ENCODE measurements at regions not wholly inside any gene's neighbourhood (a gene's known extent, or its start where the extent isn't known, plus 50 kb on each side); places are given as distances from the start of the nearest gene placed in this dataset.

DNA sequence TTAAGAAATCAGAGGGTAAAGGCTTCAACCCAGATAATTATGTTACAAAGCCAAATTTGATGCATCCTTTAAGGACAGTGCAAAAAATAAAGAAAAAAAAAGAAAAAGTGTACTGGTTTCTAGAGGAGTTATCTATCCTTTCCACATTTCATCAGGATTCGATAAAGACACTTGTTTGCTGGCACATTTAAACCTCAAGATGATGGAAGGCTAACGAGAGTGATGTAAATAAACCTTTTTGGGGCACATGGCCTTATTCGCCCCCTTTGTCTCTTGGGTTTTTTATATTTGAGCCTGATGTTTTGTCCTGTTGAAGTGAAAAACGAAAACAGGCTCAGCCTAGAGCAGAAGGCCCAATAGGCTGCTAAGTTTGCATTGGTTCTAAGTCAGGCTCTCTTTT lies 416.5 kb downstream of the TAF11L14 start:
- no peak for DNase-seq

DNA sequence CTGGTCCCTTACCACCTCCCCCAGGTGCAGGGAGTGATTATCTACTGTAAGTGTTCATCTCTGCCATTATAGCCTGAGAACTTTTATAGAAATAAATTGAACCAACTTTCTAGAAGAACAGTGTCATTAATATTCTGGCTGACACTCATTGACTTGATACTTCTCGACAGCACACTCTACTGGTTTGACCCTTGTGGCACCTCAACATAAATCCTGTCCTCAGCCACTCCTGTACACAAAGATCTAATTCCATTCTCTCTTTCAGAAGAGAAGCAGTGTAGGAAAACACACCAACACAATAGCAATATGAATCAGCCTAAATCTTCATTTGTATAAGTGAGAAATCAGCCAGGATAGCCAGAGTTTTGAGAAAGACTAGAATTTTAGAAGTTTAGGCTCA lies 417.7 kb downstream of the TAF11L14 start:
- DNase-seq: no peak

DNA sequence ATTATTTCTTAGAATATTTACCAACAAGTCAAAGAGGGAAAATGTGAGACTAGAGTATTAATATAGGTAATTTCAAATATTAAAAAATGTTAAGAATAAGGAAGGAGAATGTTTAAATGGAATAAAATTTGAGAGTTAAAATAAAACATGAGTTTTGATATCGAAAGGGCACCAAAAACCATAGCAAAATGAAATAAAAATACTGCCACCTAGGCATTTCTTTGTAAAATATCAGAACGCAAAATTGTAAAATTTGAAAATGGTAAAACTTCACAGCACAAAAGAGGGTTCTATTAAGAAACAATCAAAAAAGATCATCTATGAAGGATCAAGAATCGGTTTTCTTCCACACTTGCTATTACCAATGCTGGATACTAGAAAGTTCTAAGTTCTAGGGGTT lies 418.3 kb downstream of the TAF11L14 start:
- DNase-seq: no peak

DNA sequence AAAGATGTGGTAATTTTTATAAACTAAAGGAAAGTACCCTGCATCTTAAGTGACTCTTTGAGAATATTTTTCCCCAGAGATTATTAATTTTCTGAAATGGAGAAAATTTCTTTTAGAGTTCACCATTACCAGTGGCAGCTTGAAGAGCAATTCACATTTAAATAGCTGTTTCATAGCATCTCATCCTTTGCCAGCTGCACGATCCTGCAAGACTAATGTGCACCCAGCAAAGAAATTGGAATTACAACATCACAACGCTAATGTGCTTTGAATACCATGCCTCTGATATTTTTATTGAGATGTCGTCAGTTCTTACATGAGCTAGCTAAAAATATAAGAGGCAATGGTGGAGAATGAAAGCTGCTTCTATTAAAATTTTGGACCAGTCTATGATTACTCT lies 423.5 kb downstream of the TAF11L14 start:
- DNase-seq: no peak

DNA sequence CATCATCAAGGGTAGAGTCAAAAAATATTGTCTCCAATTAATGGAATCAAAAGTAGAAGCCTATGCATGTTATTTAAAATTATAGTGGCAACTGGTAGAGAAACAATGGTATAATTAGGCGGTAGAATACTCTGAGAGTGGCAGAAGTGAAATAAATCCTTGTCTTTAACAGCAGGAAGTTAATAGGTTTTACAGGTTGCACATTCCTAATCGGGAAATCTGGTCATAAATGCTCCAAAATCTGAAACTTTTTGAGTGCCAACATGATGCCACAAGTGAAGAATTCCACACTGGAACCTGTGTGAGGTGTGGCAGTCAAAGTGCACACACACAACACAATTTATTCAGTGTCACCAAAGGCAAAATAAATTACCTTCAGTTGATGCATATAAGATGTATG lies 433.4 kb downstream of the TAF11L14 start:
- DNase-seq: no peak

DNA sequence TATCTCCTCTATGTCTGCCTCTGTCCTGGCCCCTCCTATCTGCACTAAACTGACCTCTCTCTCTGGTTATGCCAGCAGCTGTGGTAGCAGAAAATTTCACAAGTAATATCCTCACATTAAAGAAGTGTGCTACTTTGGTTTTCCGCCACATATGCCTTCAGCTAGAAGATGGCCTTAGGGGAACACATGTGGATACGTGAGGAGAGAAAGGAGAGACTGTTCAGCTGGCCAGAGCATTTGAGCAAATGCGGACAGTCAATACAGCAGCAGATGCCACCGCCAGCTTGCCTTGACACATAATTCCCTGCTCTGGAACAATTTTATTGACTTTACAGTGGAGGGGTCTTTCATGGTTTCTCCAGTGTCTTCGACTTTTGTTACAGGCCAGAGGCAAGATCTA lies 434.6 kb downstream of the TAF11L14 start:
- DNase-seq: no peak

DNA sequence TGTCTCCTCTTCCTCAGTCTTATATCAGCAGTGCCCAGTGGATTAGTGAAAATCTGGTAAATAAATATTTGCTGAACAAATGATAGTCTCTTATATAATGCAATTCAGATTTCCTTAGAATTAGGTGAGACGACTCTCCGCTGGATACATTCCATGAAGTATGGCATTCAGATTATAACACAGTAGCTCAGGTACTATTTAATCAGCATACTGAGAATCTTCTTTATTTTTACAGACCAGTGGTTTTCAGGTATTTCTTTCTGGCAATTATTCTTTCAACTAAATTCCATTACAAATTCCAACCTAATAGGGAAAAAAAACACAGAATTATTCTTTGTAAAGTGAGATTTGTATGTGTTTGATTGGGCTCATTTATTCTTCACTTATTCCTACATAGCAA lies 435.5 kb downstream of the TAF11L14 start:
- no peak for DNase-seq

DNA sequence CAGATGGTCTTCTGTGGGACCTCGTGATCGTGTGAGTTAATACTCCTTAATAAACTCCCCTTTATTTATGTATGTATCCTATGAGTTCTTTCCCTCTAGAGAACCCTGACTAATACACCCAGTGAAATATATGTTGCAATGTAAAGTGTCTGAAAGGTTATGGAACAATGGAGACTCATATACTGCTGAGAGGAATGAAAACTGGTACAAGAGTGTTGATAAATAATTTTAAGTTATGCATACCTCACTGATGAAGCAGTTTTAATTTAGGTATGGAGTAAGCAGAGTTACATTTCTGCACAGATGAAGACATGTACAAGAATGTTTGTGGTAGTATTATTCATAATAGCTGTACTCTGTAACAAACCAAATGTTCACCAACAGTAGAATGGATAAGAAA lies 438.3 kb downstream of the TAF11L14 start:
- no peak for DNase-seq

DNA sequence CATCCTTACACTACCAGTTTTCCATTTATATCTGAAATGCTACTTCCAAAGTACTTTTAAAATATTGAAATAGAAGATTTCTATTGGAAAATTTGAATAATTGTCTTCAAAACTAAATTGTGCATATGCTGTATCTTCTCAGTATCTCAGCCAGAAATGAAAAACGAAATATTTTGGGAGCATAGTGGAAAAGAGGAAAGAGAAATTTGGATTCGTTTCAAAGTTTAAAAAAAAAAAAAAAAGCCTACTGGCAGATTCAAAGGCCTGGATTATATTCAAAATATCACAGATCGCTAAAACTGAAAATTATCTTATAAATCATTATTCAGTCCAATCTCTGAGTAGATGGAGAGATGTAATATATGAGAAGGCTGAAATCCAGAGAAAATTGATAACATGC lies 440.7 kb downstream of the TAF11L14 start:
- no peak for DNase-seq

DNA sequence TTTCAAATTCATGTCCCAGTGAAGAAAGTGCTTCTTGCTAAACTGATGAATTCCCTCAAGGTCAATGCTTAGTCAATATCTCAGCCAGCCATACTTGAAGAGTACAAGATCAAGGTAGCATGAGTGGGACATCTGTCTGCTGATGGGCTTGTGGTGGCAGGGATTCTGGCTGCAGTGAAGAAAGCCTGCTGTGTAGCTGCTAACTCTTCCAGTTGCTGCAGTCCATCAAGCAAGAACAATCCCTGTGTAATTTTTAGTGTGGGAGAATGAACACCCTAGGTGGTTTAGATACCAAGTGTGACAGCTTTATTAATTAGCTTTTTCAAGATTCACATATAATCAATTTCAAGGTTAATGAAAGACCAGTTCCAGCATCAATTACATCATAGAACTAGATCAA lies 443.9 kb downstream of the TAF11L14 start:
- no peak for DNase-seq

DNA sequence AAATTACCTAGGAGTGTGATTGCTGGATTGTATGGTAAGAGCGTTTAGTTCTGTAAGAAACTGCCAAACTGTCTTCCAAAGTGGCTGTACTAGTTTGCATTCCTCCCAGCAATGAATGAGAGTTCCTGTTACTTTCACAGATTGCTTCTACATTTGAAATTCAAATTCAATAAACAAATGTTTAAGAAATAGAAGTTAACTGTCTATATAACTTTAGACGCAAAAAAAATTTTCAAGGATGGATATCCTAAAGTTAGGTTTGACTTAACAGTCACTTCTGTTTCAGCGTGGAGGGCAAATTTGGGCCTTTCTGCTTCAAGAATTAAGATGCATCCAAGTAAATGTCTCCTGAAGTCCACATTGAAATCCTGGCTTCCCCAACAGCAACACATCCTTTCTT lies 445.6 kb downstream of the TAF11L14 start:
- no peak for DNase-seq

DNA sequence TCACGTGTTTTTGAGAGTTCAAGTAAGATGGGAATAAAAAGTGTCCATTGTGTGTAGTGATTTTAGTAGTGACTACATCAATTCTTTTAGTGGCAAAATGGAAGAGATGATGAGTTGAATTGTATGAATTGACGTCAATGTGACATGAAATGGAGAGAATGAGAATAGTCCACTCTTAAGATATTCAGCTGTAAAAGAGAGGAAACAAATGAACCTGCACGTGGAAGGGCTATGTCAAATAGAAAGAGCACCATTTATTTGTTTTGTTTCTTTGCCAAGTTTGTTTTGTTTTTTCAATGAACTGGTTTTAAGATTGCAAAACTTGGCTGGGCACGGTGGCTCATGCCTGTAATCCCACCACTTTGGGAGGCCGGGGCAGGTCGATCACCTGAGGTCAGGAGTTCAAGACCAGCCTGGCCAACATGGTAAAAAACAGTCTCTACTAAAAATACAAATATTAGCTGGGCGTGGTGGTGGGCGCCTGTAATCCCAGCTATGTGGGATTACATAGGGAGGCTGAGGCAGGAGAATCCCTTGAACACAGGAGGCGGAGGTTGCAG lies 453.8 kb downstream of the TAF11L14 start:
- no peak for DNase-seq

DNA sequence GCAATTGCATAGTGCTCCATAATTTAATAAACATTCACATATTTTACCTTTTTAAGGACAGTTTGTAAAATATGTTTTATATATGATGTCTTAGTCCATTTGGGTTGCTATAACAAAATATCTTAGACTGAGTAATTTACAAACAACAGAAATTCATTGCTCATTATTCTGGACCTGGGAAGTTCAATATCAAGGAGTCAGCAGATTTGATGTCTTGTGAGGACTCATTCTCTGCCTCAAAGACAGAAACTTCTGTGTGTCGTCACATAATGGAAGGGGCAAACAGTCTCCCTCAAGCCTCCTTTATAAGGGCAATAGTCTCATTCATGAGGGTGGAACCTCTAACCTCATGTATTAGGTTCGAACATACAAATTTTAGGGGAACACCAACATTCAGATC lies 455.9 kb downstream of the TAF11L14 start:
- DNase-seq: no peak

DNA sequence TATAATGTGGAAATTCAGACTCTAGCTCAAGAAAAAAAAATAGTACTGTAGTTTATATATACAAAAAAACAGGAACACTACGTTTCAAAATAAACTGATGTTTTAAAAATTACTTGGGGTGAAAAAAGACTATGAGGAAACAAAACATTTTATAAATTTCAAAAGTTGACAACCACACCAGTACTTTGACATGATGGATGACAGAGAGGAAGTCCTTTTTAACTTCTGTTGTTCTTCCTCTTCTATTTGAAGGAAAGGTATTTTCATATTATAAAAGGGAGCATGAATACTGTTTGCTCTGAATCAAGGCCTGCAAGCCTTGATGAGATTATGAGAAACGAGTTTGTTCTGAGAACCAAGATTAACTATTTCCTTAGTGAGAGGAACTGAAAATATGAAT lies 456.9 kb downstream of the TAF11L14 start:
- no peak for DNase-seq

DNA sequence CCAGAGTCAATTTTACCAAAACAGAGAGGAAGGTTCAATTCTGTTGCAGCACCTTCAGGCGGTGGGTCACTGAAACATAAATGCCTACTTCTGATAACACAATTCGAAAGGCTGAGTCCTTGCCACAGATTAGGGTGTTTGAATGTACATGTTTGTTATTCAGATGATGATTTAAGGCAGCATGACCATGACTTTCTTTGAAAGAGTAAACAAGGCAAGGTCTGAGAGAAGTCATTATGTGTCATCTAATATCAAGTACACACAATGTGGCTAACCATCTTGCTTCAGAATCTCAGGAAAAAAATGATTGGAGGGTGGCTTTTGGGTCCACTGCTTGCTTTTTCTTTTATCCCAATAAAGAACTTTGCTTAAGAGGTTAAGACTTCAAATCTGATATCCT lies 457.5 kb downstream of the TAF11L14 start:
- no peak for DNase-seq

DNA sequence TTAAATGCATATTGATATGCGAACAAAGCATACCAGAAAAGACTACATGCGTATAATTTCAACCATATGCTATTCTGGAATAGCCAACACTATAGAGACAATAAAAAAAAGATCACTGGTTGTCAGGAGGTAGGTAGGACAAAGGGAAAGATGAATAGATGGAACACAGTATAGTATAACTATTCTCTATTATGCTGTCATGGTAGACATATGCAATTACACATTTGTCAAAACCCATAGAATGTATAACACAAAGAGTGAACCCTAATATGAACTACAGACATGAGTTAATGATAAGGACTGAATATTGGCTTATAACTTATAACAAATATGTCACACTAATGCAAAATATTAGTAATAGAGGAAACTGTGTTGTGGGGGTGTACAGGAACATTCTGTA lies 460.8 kb downstream of the TAF11L14 start:
- no peak for DNase-seq

DNA sequence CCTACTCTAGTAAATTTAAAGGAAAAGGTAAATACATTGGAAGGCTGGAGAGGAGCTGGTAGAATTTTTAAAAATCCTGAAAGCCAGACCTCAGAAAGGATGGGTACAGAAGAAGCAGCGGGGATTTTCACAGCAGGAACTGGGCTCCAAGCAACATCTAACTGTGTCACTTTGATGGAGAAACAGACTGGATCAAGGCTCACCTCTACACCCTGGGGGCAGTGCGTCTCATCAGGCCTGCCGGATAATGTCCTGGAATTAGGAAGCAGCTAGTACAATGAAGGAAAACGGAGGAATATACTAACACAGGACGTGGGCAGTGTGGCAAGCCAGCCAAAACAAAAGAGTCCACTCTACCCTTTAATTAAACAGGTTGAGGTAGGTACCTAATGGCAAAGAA lies 463.6 kb downstream of the TAF11L14 start:
- no peak for DNase-seq

DNA sequence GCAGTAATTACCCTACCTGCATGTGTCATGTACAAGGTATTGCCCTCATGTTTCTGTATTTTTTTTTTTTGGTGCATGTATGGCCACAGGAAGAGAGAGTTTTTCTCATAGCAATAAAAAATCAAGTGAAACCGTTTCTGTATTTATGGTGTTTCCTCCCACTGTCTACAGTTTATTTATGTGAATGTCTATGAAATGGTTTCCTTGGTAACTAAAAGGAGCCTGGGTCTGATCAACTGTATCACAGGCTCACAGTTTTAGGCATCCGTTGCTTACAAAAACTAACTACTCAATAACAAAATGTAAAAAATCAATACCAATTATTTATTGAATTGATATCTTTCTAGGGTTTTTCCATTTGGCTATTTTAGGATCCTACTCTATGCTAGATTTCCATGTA lies 464.4 kb downstream of the TAF11L14 start:
- DNase-seq: no peak

DNA sequence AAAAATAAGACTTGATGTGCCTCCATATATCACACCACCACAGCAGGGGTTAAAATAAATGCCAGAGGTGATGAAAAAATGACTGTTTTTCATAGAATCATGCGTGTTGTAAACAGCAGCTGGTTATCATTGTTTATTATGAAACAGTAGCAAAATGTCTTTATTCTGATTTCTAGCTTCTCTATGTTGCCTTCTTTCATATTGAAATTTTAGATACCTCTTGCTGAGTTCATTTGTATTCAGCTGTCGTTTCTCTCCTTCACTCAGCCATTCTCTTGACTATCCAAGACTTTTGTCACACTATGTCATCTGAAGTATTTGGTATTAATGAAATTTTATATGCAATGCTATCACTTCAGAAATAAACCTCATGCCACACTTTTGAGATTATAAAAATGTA lies 465.0 kb downstream of the TAF11L14 start:
- no peak for DNase-seq

DNA sequence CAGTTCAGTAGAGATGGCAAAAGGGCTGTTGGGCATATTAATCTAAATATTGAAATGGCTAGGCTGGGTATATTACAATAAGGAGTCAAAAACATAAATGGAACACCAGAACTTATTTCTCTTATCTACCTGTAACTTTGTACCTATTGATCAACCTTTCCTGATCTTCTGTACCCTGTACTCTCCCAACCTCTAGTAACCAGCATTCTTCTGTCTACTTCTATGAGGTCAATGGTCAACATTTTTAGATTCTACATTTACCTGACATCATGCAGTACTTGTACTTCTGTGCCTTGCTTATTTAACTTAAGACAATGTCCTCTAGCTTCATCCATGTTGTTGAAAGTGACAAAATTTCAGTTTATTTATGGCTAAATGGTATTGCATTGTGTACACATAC lies 467.3 kb downstream of the TAF11L14 start:
- DNase-seq: no peak

DNA sequence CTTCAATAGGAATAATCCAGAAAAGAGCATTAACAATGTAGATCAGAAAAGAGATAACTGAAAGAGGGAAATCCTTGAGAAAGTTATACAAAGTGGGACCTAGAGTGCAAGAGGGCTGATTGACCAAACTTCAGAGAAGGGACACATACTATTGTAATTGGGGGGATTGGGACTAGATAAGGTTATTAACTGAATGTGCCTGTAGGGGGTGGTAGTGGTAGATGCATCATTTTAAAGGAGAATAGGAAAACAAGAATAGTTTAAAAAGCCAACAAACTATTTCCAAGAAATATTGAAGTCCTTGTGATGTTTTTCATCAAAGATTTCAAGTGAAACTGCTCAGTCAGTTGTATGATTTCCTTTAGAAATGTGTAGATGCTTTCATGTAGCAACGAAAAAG lies 468.5 kb downstream of the TAF11L14 start:
- DNase-seq: no peak

DNA sequence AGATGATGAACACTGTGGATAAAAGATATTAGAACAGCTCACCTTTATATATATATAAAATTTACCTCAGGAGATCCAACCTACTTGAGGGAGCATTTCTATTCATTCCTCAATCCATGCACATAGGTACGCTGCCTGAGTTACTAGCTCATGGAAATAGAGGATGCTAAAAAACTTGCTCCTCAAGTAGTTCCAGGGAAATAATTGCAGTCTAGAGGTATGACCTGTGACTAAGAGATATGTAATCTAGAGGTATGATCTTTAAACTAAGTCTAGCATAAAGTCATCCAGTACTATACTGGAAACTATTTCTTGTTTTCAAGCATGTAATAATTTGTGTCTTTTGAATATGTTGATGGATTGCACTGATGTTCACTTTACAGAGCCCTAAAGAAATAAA lies 471.2 kb downstream of the TAF11L14 start:
- DNase-seq: no peak

DNA sequence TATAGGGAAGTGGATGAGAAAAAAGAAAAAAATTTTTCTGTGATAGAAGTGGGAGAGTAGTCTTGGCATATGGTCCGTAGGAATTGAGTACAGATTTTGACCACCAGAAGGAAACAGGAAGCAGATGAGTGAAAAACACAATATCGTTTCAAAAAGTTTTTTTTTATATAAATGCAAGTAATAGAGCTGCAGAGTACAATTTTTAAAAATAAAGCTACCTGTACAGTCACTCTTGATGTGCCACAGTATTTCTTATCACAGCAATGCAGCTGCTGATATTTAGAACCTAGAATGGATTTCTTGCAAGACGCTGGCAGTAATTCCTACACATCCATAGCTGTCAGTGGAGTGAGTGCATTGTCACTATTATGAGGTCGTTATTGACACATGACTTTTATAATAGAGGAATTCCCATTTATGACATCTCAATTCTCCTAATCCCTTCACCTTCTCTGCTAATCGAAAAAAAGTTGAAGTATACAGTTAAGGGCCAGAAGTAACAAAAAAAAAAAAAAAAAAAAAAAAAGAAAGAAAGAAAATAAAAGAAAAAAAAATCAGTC lies 477.7 kb downstream of the TAF11L14 start:
- no peak for DNase-seq

DNA sequence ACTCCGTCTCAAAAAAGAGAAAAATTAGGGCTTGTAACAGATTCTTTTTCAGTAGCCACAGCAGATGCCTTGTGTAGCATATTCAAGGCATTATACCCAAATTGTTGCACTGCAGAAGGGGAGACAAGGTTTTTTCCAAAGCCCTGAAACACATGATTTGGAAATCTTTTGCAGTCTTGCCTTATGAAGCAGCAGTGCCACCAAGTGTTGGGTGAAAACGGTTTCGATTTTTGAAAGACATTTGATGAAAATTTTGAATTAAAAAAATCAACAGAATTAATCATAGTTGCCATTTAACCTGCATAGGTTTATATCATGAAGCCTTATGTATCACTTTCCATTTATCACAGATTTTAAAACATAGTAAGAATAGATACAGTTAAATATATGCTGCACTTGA lies 479.5 kb downstream of the TAF11L14 start:
- DNase-seq: no peak

DNA sequence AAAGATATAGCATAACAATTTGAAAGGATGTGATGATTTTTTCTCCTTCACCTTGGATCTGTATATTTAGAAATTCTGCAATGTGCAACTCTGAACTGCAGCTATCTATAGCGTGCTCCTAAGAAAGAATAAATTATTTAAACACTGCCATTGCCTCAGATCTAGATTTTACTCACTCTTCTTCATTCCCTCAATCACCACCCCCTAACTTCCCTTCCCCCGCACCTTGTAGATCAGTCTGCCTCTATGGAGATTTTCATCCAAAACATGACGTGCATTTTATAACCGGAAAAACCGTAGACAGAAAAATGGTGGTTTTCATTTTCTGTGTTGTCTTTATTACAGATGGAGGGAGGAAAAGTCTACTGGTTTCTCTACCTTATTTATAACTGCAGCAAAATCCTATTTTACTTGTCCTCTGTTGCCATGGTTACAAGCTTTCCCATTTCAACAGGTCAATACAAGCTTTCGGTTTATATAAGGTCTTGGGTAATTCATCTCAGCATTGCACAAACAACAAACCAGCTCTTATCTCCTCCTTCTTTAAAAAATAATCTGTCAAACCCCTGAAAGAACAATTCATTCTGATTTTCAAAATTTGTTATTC lies 480.0 kb downstream of the TAF11L14 start:
- DNase-seq: no peak
